ENCODE measurements at regions not wholly inside any gene's neighbourhood (a gene's known extent, or its start where the extent isn't known, plus 50 kb on each side); places are given as distances from the start of the nearest gene placed in this dataset.

DNA sequence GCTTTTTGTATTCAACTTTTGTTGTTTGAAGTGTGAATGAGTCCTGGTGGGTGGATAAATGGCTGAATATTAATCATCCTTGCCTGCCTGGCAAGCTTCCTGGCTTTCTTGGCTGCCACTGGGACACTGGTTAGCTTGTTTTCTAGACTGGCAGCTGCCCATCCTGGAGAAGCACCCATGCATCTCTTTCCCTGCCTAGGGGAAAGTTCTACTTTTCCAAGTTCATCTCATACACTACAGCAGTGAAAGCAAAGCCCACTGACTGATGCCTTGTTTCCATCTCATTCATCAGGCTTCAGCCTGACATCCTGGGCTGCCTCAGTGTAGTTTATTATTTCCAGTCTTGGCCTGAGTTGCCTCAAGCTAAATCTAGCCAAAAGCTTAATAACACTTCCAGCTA is 244.8 kb downstream of the PCDH20 start:
- no peaks in the 10 kb centered on the region for H3K4me1 ChIP-seq
- ATAC-seq (no peak), DNase-seq (peak in 2 of 5 donors; percentile 36 to 38)
- H3K4me3 ChIP-seq, result no peak overlapping the region
- H3K27ac ChIP-seq, result no peak overlapping the region
- intact Hi-C loops (cut with DNase I), result no loop called here
- no peaks in the 10 kb centered on the region for H3K27me3 ChIP-seq
- H3K36me3 ChIP-seq, result no peaks in the 10 kb centered on the region
- H3K9me3 ChIP-seq, result peaks cover 0 to 12% (median 0%) of the 10 kb centered on the region in 12 donors
- TF ChIP-seq POLR2A (IDR thresholded peaks at IDR 0.05) (no peak), CTCF (IDR thresholded peaks at IDR 0.05) (no peak)

DNA sequence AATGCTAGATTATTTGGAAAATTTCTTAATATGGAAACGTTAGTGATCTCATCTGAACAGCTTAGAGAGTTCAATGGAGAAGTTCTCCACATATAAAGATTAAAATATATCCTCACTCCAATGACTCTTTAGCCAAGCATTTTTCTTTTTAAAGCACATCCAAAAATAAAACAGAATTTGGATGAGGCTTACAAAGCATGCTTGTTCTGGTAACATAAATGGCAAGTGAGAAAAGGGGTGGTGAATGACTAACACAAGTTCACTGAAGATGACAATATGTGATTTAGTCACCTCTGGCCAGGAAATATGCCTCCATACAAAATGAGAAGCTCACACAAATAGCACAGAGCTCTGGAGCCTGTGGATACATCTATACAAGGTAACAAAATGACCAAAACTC is 253.0 kb downstream of the PCDH20 start:
- no peak for DNase-seq
- no peaks in the 10 kb centered on the region for H3K36me3 ChIP-seq
- intact Hi-C loops (cut with DNase I), result loop anchor here in 1 of 10 donors (10.0 kb wide), 1 partner anchor 188 kb away; no protein-coding TSS in a partner anchor
- H3K4me1 ChIP-seq, result peaks cover 0 to 21% (median 7%) of the 10 kb centered on the region in 12 donors
- H3K9me3 ChIP-seq, result no peaks in the 10 kb centered on the region
- WGBS, 4 donors, result 3 to 14% (median 12%) methylated on average over 1 of the region's 1 CpG
- H3K27ac ChIP-seq, result peak overlapping the region in 9 of 12 donors; percentile 42 to 81 (median 59)
- TF ChIP-seq CTCF (IDR thresholded peaks at IDR 0.05) (no peak), POLR2A (IDR thresholded peaks at IDR 0.05) (no peak)
- H3K27me3 ChIP-seq, result no peaks in the 10 kb centered on the region
- H3K4me3 ChIP-seq, result no peak overlapping the region
- peak; percentile 86 to 95 (median 92) for ATAC-seq

DNA sequence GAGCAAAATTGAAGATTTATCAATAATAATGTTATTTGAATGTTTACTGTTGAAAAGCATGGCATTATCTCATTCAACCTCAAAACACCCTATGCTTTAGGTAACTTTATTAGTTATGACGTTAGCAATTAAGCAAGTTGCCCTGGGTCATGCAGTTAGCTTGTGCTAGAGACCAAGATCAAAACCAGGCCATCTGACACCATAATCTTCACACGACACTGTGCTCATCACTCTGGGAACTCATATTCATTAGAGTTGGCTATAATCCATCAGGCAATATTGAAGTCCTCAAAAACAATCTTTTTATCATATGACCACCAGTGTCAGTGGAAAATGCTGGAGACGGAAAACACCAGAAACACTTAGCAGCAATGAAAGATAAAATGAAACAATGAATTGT is 253.5 kb downstream of the PCDH20 start:
- WGBS, 4 donors, result 25 to 34% (median 31%) methylated on average over 3 of the region's 3 CpGs
- intact Hi-C loops (cut with DNase I), result loop anchor here in 1 of 10 donors (10.0 kb wide), 1 partner anchor 187 kb away; no protein-coding TSS in a partner anchor
- TF ChIP-seq CTCF (IDR thresholded peaks at IDR 0.05) (no peak), POLR2A (IDR thresholded peaks at IDR 0.05) (no peak)
- no peak for DNase-seq
- Histone ChIP-seq H3K4me3 (no peak overlapping the region), H3K27me3 (no peaks in the 10 kb centered on the region), H3K4me1 (peaks cover 0 to 21% (median 7%) of the 10 kb centered on the region in 12 donors), H3K27ac (peak overlapping the region in 9 of 12 donors; percentile 42 to 81 (median 59)), H3K9me3 (no peaks in the 10 kb centered on the region), H3K36me3 (no peaks in the 10 kb centered on the region)
- peak in 2 of 4 donors; percentile 37 to 49 for ATAC-seq

DNA sequence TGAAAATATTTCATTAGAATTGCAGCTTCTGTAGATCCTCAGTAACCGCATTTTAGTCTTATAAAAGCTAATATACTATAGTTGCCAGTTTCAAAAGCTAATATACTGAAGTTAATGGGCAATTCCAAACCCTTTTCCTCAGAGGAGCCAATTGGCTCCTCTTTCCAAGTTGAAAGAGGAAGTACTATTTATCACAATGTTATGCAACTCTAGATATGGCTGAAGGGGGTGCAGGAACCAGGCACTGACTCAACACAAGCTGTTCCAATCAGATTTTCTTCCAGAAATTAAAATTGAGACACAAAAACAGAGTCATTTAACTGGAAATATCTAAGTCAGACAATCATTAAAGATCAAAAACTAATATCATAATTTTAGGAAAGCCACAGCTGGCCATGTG is 258.9 kb downstream of the PCDH20 start:
- no peak for TF ChIP-seq POLR2A (IDR thresholded peaks at IDR 0.05)
- no peak for TF ChIP-seq CTCF (IDR thresholded peaks at IDR 0.05)
- no peak overlapping the region for H3K4me3 ChIP-seq
- intact Hi-C loops (cut with DNase I), result no loop called here
- no peaks in the 10 kb centered on the region for H3K9me3 ChIP-seq
- WGBS, 4 donors, result 68 to 83% (median 80%) methylated on average over 1 of the region's 1 CpG
- H3K27ac ChIP-seq, result no peak overlapping the region
- no peaks in the 10 kb centered on the region for H3K27me3 ChIP-seq
- H3K36me3 ChIP-seq, result no peaks in the 10 kb centered on the region
- ATAC-seq (no peak), DNase-seq (no peak)
- H3K4me1 ChIP-seq, result peaks cover 0 to 2% (median under 1%) of the 10 kb centered on the region in 12 donors

Measured in heart left ventricle (tissue), 16 donors.